GM23248 (cell line): ENCODE measurements at regions not wholly inside any gene's neighbourhood (a gene's known extent, or its start where the extent isn't known, plus 50 kb on each side); places are given as distances from the start of the nearest gene placed in this dataset.

Source experiments
- EZH2 ChIP-seq: fragments of 200-600 bp; sonication (generic); IDR thresholded peaks from 2 replicates; pipeline ENCODE4 v1.6.1; 2018; ENCODE audit warnings: antibody characterized with exemption, mild to moderate bottlenecking; ENCODE audit not compliant: insufficient read depth, poor library complexity, severe bottlenecking
- EZH2phosphoT487 ChIP-seq: fragments of 200-600 bp; sonication (generic); IDR thresholded peaks from 2 replicates; pipeline ENCODE4 v1.6.1; 2018; ENCODE audit warnings: antibody characterized with exemption, moderate library complexity, mild to moderate bottlenecking, low read depth; ENCODE audit not compliant: insufficient read depth

DNA sequence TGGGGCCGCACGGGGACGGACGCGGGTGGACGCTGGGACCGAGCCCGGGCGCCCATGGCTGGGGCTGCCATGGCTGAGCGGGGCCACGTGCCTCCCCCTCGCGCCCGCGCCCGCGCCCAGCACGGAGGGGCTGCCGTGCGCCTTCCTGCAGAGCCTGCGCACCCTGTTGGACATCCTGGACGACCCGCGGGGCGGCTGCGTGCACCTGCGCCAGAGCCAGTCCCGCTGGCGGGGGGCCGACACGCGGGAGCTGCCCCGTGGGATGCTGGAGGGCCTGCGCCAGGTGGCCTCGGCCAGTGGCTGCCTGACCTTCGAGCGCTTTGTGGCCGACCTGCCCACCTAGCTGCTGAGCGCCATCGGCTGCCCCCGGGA, 72.5 kb upstream of the KCTD7 start:
- TF ChIP-seq EZH2 (no peak), EZH2phosphoT487 (no peak)
